Vagina (tissue), 2 donors: ENCODE measurements at regions not wholly inside any gene's neighbourhood (a gene's known extent, or its start where the extent isn't known, plus 50 kb on each side); places are given as distances from the start of the nearest gene placed in this dataset.

ENCODE experiments used
- CTCF ChIP-seq, 3 experiments: fragments of 450-650 bp in 2 of 3; fragments of 200-600 bp in 1 of 3; sonication (generic) in 1 of 3; IDR thresholded peaks; one replicate each; pipeline ENCODE4 v1.5.1; 2017 to 2019; ENCODE audit warnings: antibody characterized with exemption in 3 of 3, mild to moderate bottlenecking in 2 of 3, moderate library complexity in 2 of 3
- POLR2A ChIP-seq, 2 donors: fragments of 450-650 bp; IDR thresholded peaks; one replicate each; pipeline ENCODE4 v1.6.1; 2017; ENCODE audit warnings: antibody characterized with exemption in 2 of 2, mild to moderate bottlenecking in 2 of 2, moderate library complexity in 2 of 2

- no peak for TF ChIP-seq CTCF (IDR thresholded peaks at IDR 0.05)
- TF ChIP-seq POLR2A (IDR thresholded peaks at IDR 0.05) = no peak
These were observed 621.7 kb upstream of the HS3ST1 start for GRCh38 chr4:12050357-12050756.
